Loucy (cell line): ENCODE measurements at regions not wholly inside any gene's neighbourhood (a gene's known extent, or its start where the extent isn't known, plus 50 kb on each side); places are given as distances from the start of the nearest gene placed in this dataset.

Experiments
- CTCF ChIP-seq: fragments of 200-600 bp; sonication (generic); conservative IDR thresholded peaks from 2 replicates; pipeline ENCODE4 v1.5.1; 2014; ENCODE audit warnings: mild to moderate bottlenecking, antibody characterized with exemption, low read length
- EZH2phosphoT487 ChIP-seq: fragments of 200-600 bp; IDR thresholded peaks from 2 replicates; pipeline ENCODE4 v1.6.1; 2018; ENCODE audit warnings: antibody characterized with exemption, mild to moderate bottlenecking, moderate library complexity, borderline replicate concordance

- TF ChIP-seq CTCF (no peak), EZH2phosphoT487 (no peak)
These were observed 135.5 kb downstream of the IRS2 start for GRCh38 chr13:109650861-109651260.
